ENCODE measurements at regions not wholly inside any gene's neighbourhood (a gene's known extent, or its start where the extent isn't known, plus 50 kb on each side); places are given as distances from the start of the nearest gene placed in this dataset.

DNA sequence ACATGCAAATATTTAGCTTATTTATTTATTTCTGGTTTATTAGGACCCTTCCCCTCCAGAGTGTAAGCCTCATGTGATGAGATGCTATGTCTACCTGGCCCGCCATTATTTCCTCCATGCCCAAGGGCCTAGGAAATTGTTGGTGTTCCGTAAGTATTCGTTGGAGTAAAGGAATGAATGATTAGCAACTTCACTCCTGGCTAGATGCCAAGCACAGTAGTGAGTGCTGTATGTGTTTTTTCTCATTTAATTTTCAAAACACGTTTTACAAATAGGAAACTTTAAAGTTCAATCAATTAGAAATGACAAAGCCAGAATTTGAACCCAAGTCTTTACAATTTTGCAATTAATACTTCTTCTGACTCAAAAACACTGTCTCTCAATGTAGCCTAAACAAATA lies 253.8 kb downstream of the BCAT1 start:
- no peak for TF ChIP-seq CTCF (IDR thresholded peaks at IDR 0.05; ENCODE audit: insufficient read depth, low read depth, low read length)
- H3K4me3 ChIP-seq (ENCODE audit: low read depth, low read length), result no peak overlapping the region
- DNase-seq (ENCODE audit: low read depth), result no peak

DNA sequence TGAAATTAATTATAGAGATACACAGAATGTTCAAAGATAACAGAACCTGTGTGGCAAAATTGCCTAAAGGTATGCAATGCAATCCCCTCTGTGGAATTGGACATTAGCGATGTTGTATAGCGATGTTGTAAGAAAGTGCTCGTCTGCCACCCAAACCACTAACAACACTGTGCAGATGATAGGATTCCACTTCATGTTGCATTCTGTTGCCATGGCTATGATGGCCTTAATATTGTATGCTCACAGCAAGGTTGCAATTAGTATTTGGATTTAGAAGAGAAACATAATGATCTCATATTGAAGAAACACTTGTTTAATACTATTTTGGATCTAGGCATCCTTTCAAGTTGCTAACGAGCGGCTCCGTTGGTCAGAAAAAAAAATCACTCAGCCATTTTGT lies 260.3 kb downstream of the BCAT1 start:
- DNase-seq (ENCODE audit: low read depth), result no peak
- TF ChIP-seq CTCF (IDR thresholded peaks at IDR 0.05; ENCODE audit: insufficient read depth, low read depth, low read length), result no peak
- no peak overlapping the region for H3K4me3 ChIP-seq (ENCODE audit: low read depth, low read length)

GRCh38 chr12:24681570-24681969 lies 267.3 kb downstream of the BCAT1 start:
- H3K4me3 ChIP-seq (ENCODE audit: low read depth, low read length), result no peak overlapping the region
- TF ChIP-seq CTCF (IDR thresholded peaks at IDR 0.05; ENCODE audit: insufficient read depth, low read depth, low read length), result no peak
- no peak for DNase-seq (ENCODE audit: low read depth)

DNA sequence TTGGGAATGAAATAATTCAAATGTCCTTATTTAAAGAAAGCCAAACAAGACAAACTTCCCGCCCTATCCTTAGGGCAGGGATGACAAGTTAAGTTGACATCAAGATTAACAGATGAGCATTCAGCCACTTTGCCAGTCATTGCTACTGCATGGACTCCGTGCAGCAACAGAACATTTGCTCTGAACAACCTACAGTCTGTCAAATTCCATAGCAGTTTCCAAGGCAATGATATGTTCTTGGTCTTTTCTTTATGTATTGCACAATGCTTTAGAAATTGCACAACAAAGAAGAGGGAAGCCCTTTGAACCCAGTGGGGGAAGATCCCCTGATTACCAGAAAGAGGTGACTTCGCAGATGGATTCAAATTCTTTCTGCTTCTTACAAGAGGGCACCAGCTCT lies 269.8 kb downstream of the BCAT1 start:
- no peak for TF ChIP-seq CTCF (IDR thresholded peaks at IDR 0.05; ENCODE audit: insufficient read depth, low read depth, low read length)
- DNase-seq (ENCODE audit: low read depth), result peak; percentile 70
- H3K4me3 ChIP-seq (ENCODE audit: low read depth, low read length), result no peak overlapping the region

GRCh38 chr12:24678436-24678835 lies 270.5 kb downstream of the BCAT1 start:
- no peak for TF ChIP-seq CTCF (IDR thresholded peaks at IDR 0.05; ENCODE audit: insufficient read depth, low read depth, low read length)
- DNase-seq (ENCODE audit: low read depth), result no peak
- H3K4me3 ChIP-seq (ENCODE audit: low read depth, low read length), result no peak overlapping the region

GRCh38 chr12:24668563-24668962 lies 280.3 kb downstream of the BCAT1 start:
- no peak for TF ChIP-seq CTCF (IDR thresholded peaks at IDR 0.05; ENCODE audit: insufficient read depth, low read depth, low read length)
- peak; percentile 13 for DNase-seq (ENCODE audit: low read depth)
- no peak overlapping the region for H3K4me3 ChIP-seq (ENCODE audit: low read depth, low read length)

DNA sequence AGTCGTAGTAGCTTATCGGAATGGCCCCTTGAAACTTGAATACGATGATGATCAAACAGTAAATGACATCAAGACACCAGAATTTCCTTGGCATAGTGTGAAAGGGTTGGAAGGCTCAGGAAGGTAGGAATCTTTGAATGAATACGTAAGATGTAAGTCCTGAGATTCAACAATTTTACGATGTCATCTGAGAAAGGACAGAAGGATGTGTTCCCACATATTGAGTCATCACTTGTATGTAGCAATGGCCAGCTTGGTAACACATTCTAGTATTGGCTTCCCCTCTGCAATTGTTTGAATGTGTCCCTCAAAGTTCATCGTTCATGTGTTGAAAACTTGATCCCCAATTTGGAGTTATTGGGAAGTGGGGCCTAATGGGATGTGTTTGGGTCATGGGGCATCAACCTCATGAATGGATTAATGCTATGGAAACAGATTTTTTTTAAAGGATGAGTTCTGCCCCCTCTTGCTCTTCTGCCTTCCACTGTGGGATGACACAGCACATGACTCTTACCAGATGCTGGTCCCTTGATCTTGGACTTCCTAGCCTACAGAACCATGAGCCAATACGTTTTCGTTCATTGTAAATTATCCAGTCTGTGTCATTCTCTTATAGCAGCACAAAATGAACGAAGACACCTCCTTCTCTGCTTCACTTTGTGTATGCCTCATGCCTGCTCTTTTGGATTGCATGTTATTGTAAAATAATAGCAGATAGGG lies 284.6 kb downstream of the BCAT1 start:
- TF ChIP-seq CTCF (IDR thresholded peaks at IDR 0.05; ENCODE audit: insufficient read depth, low read depth, low read length), result no peak
- no peak overlapping the region for H3K4me3 ChIP-seq (ENCODE audit: low read depth, low read length)
- peak; percentile 77 for DNase-seq (ENCODE audit: low read depth)

Data from fibroblast of villous mesenchyme (primary cell).